Peyer's patch (tissue), 4 donors: ENCODE measurements at regions not wholly inside any gene's neighbourhood (a gene's known extent, or its start where the extent isn't known, plus 50 kb on each side); places are given as distances from the start of the nearest gene placed in this dataset.

Experiments
- CTCF ChIP-seq, 6 experiments: fragments of 450-650 bp in 4 of 6; fragments of 200-600 bp in 2 of 6; sonication (generic) in 1 of 6; IDR thresholded peaks; one replicate each; pipeline ENCODE4 v1.5.1; 2017 to 2019; ENCODE audit warnings: antibody characterized with exemption in 6 of 6, mild to moderate bottlenecking in 3 of 6, moderate library complexity in 1 of 6
- POLR2A ChIP-seq, 2 donors: fragments of 450-650 bp; IDR thresholded peaks; one replicate each; pipeline ENCODE4 v1.5.1; 2017; ENCODE audit warnings: antibody characterized with exemption in 2 of 2, mild to moderate bottlenecking in 2 of 2, moderate library complexity in 2 of 2

GRCh38 chr4:156377036-156377710 lies 423.5 kb upstream of the CTSO start:
- TF ChIP-seq CTCF (IDR thresholded peaks at IDR 0.05) (no peak), POLR2A (IDR thresholded peaks at IDR 0.05) (no peak)
